ENCODE measurements at regions not wholly inside any gene's neighbourhood (a gene's known extent, or its start where the extent isn't known, plus 50 kb on each side); places are given as distances from the start of the nearest gene placed in this dataset.

DNA sequence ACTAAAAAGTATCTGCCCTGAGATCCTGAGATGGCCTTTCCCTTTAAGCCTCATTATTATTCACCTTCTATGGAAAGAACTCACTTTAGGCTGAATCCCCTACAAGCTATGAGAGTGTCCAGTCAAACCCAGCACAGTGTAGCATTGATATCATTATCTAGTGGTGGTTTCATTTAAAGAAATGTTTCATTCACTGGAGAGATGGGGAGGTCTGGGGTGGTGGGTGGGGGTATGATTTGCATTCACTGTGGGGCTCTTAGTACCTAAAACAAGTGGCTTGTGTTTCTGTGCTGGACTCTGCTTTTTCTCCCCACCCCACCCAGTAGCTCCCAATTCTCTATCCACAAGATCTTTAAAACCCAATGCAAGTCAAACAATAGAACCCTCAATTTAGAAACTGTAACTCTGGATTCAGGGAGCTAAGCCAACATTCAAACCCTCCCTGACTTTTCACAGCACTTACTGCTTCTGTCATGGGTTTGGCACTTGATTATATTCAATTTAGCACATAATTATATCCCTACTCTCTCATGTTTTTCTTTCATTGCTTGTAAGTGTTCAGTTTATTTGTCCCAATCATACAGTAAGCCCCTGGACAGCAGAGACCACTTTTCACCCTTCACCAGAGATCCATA is 310.5 kb upstream of the THBS1 start:
- no peak for TF ChIP-seq POLR2A (IDR thresholded peaks at IDR 0.05)
- TF ChIP-seq CTCF (IDR thresholded peaks at IDR 0.05), result no peak
